GM12878 (cell line): ENCODE measurements at regions not wholly inside any gene's neighbourhood (a gene's known extent, or its start where the extent isn't known, plus 50 kb on each side); places are given as distances from the start of the nearest gene placed in this dataset.

ENCODE experiments used
- ATAC-seq: fragments of 200-7000 bp; cut with Tn5 transposase; 3 replicates; pipeline ENCODE4 v1.9.1; 2020; ENCODE audit warnings: mild to moderate bottlenecking, moderate library complexity
- BruUV-seq: library from RNA; stranded (reverse); fragments of 400-500 nt; replicated peaks from 2 replicates; lab custom pipeline; 2021; lab: Mats Ljungman, UMichigan
- CTCF ChIA-PET: fragments of 300-600 bp; sonication (Branson Sonifier 250); formaldehyde crosslinking; extraction: SDS; loops from one replicate; lab custom pipeline; 2021; ENCODE audit warnings: inconsistent platforms; lab: Yijun Ruan, JAX
- POLR2A ChIA-PET: fragments of 350-600 bp; formaldehyde crosslinking; extraction: SDS; loops from one replicate; lab custom pipeline; 2021; ENCODE audit warnings: inconsistent platforms; lab: Charles Lee
- RAD21 ChIA-PET: fragments of 300-600 bp; sonication (Branson Sonifier 250); formaldehyde crosslinking; loops from one replicate; lab custom pipeline; 2023; ENCODE audit warnings: antibody characterized with exemption; ENCODE audit not compliant: unreplicated experiment; lab: Charles Lee
- SMC1A ChIA-PET: fragments of 300-600 bp; sonication (Branson Sonifier 250); formaldehyde crosslinking; loops from one replicate; lab custom pipeline; 2023; ENCODE audit not compliant: unreplicated experiment, uncharacterized antibody; lab: Charles Lee
- DNase-seq: peaks from one replicate; pipeline ENCODE4 v3.0.0-alpha.2; 2011; ENCODE audit warnings: low read depth, low spot score
- FAIRE-seq: peaks from 3 replicates; lab custom pipeline; 2011; peaks lifted over from hg19 to GRCh38; lab: Jason Lieb, UNC
- H2AFZ ChIP-seq: 2 replicates; pipeline ENCODE4 v1.6.0; 2011; ENCODE audit warnings: low read depth, low read length, control low read depth; ENCODE audit not compliant: control insufficient read depth
- H3K27ac ChIP-seq: 2 replicates; pipeline ENCODE4 v1.5.1; 2011; ENCODE audit warnings: control low read depth; ENCODE audit not compliant: control insufficient read depth, insufficient read depth
- H3K27me3 ChIP-seq, 2 experiments: replicated peaks in 1 of 2; 2 replicates each; pipeline versions ENCODE4 v1.6.0 to v1.6.1; 2011; ENCODE audit warnings: low read length in 1 of 2; ENCODE audit not compliant: control insufficient read depth in 2 of 2, insufficient read depth in 2 of 2
- H3K36me3 ChIP-seq, 2 experiments: 2 replicates each; pipeline ENCODE4 v1.5.1; 2011; ENCODE audit warnings: low read length in 1 of 2; ENCODE audit not compliant: control insufficient read depth in 2 of 2, insufficient read depth in 2 of 2
- H3K4me1 ChIP-seq: 2 replicates; pipeline ENCODE4 v1.6.1; 2011; ENCODE audit warnings: mild to moderate bottlenecking, low read length, moderate library complexity, mixed read lengths; ENCODE audit not compliant: control insufficient read depth, insufficient read depth
- H3K4me2 ChIP-seq: 2 replicates; pipeline ENCODE4 v1.6.0; 2011; ENCODE audit warnings: control low read depth; ENCODE audit not compliant: control insufficient read depth, insufficient read depth
- H3K4me3 ChIP-seq: fragments of 200-600 bp; sonication (generic); 2 replicates; pipeline ENCODE4 v1.5.1; 2016
- H3K79me2 ChIP-seq: 2 replicates; pipeline ENCODE4 v1.6.0; 2011; ENCODE audit warnings: low read length; ENCODE audit not compliant: control insufficient read depth, insufficient read depth
- H3K9ac ChIP-seq: 2 replicates; pipeline ENCODE4 v1.8.0; 2011; ENCODE audit warnings: low read length, control low read depth, mixed read lengths; ENCODE audit not compliant: control insufficient read depth, insufficient read depth
- H3K9me3 ChIP-seq: replicated peaks from 3 replicates; pipeline ENCODE4 v1.5.1; 2011; ENCODE audit warnings: mild to moderate bottlenecking, low read length; ENCODE audit not compliant: control insufficient read depth, insufficient read depth
- H4K20me1 ChIP-seq: 2 replicates; pipeline ENCODE4 v1.6.0; 2011; ENCODE audit not compliant: control insufficient read depth, insufficient read depth
- E4F1 ChIP-seq: fragments of 450-650 bp; IDR thresholded peaks from 2 replicates; pipeline ENCODE4 v1.6.1; 2018; ENCODE audit warnings: borderline replicate concordance, mild to moderate bottlenecking; ENCODE audit not compliant: partially characterized antibody
- ELK1 ChIP-seq: IDR thresholded peaks from 2 replicates; pipeline ENCODE4 v1.6.1; 2012; ENCODE audit warnings: low read depth, low read length, improper control_type of control experiment
- LARP7 ChIP-seq: fragments of 450-650 bp; IDR thresholded peaks from 2 replicates; pipeline ENCODE4 v1.6.1; 2017; ENCODE audit warnings: mild to moderate bottlenecking
- MLLT1 ChIP-seq: fragments of 450-650 bp; IDR thresholded peaks from 2 replicates; pipeline ENCODE4 v1.6.1; 2016; ENCODE audit warnings: mild to moderate bottlenecking
- MTA2 ChIP-seq: fragments of 450-650 bp; IDR thresholded peaks from 2 replicates; pipeline ENCODE4 v1.6.1; 2016; ENCODE audit warnings: low read depth, mild to moderate bottlenecking, moderate library complexity
- NKRF ChIP-seq: fragments of 450-650 bp; conservative IDR thresholded peaks from 2 replicates; pipeline ENCODE4 v1.6.1; 2017; ENCODE audit warnings: mild to moderate bottlenecking, moderate library complexity
- RUNX3 ChIP-seq: IDR thresholded peaks from 2 replicates; pipeline ENCODE4 v1.6.1; 2012; ENCODE audit warnings: low read length, inconsistent platforms
- SPI1 ChIP-seq: IDR thresholded peaks from 2 replicates; pipeline ENCODE4 v1.6.1; 2011; ENCODE audit warnings: low read depth, mild to moderate bottlenecking, low read length, moderate library complexity, borderline replicate concordance; ENCODE audit not compliant: insufficient read depth
- USF1 ChIP-seq: IDR thresholded peaks from 2 replicates; pipeline ENCODE4 v1.6.1; 2011; ENCODE audit warnings: borderline replicate concordance, low read depth, mild to moderate bottlenecking, moderate library complexity, mixed read lengths, low read length; ENCODE audit not compliant: insufficient read depth; ENCODE audit errors: extremely low read length
- YBX1 ChIP-seq: fragments of 450-650 bp; IDR thresholded peaks from 2 replicates; pipeline ENCODE4 v1.6.1; 2016; ENCODE audit warnings: antibody characterized with exemption
- YY1 ChIP-seq: IDR thresholded peaks from 2 replicates; pipeline ENCODE4 v1.6.1; 2011; ENCODE audit warnings: low read depth, mild to moderate bottlenecking, low read length
- ZSCAN29 ChIP-seq: fragments of 450-650 bp; IDR thresholded peaks from 2 replicates; pipeline ENCODE4 v1.6.1; 2017; ENCODE audit warnings: mild to moderate bottlenecking, moderate library complexity
- WGBS: methylation state at CpG from one replicate; pipeline ENCODE4 v1.1.6; 2016; ENCODE audit warnings: low lambda C conversion rate; ENCODE audit not compliant: insufficient replicate concordance, insufficient coverage; ENCODE audit errors: missing lambda C conversion rate; 5-methylcytosine and 5-hydroxymethylcytosine counted together
- in situ Hi-C: fragments of 300-500 bp; cut with MboI; formaldehyde crosslinking; loops from 9 replicates; pipeline ENCODE4 v1.14.3; 2018; ENCODE audit warnings: mixed read lengths
- intact Hi-C: fragments of 100-400 bp; cut with micrococcal nuclease; formaldehyde crosslinking; loops from one replicate; pipeline ENCODE4 v1.14.2; 2022; ENCODE audit not compliant: unreplicated experiment

- TF ChIP-seq MTA2 = peak; percentile 59; the same call in 1 of the 2 replicates
- TF ChIP-seq ZSCAN29 = no peak
Measured at GRCh38 chr3:5053021-5053831, 68.9 kb upstream of the ARL8B start (continued).

GRCh38 chr3:5054098-5054497 lies 68.0 kb upstream of the ARL8B start:
- no peak for DNase-seq
- Histone ChIP-seq H4K20me1 (no peaks in the 10 kb centered on the region), H3K9ac (no peak overlapping the region; the same call in 1 of the 2 replicates), H3K4me1 (peaks cover 44% of the 10 kb centered on the region), H3K79me2 (no peaks in the 10 kb centered on the region), H2AFZ (peak overlapping the region; percentile 5; the same call in 1 of the 2 replicates), H3K27ac (no peak overlapping the region), H3K4me3 (no peak overlapping the region), H3K4me2 (no peak overlapping the region), H3K36me3 (no peaks in the 10 kb centered on the region), H3K9me3 (no peaks in the 10 kb centered on the region; the same call in 2 of the 3 replicates), H3K27me3 (no peaks in the 10 kb centered on the region)
- whole genome bisulfite sequencing = 59% methylated on average over 4 of the region's 4 CpGs
- ChIA-PET CTCF (interaction anchor here (0.7 to 11.7 kb wide), 7 partner anchors 12 to 343 kb away, joined by 3 to 201 read pairs (median 21); no protein-coding TSS in a partner anchor), POLR2A (interaction anchor here (0.6 to 3.8 kb wide), 13 partner anchors 13 to 333 kb away, joined by 3 to 20 read pairs (median 7); no protein-coding TSS in a partner anchor), RAD21 (interaction anchor here (0.7 to 10.7 kb wide), 19 partner anchors 15 to 341 kb away, joined by 3 to 231 read pairs (median 6); partner anchors contain the start of gene BHLHE40), SMC1A (interaction anchor here (0.9 to 14.1 kb wide), 23 partner anchors 16 to 340 kb away, joined by 3 to 203 read pairs (median 8); partner anchors contain the start of gene BHLHE40)
- in situ Hi-C loops (no loop called here), intact Hi-C loops (loop anchor here (10.0 kb wide), 1 partner anchor 699 kb away; no protein-coding TSS in a partner anchor)
- no peak for FAIRE-seq
- ATAC-seq = no peak
- BruUV-seq = no TSS peak
- TF ChIP-seq LARP7 = 0 out of 2 replicates have a peak, but pooled peaks have one; percentile 20
- TF ChIP-seq YBX1 = no peak
- no peak for TF ChIP-seq NKRF
- TF ChIP-seq USF1 = no peak
- TF ChIP-seq MLLT1 = peak; percentile 85
- TF ChIP-seq SPI1 = peak; percentile 65; the same call in 1 of the 2 replicates
- no peak for TF ChIP-seq RUNX3
- no peak for TF ChIP-seq ELK1
- no peak for TF ChIP-seq YY1
- TF ChIP-seq E4F1 = no peak
